Esophagus squamous epithelium (tissue), 5 donors: ENCODE measurements at regions not wholly inside any gene's neighbourhood (a gene's known extent, or its start where the extent isn't known, plus 50 kb on each side); places are given as distances from the start of the nearest gene placed in this dataset.

Source experiments
- DNase-seq: peaks from one replicate; lab custom pipeline; 2025; lab: John Stamatoyannopoulos, UW
- H3K27ac ChIP-seq, 4 donors: fragments of 200-600 bp; sonication (generic); one replicate each; pipeline ENCODE4 v1.5.1; 2016 to 2019; ENCODE audit warnings: mild to moderate bottlenecking in 1 of 4
- H3K27me3 ChIP-seq, 4 donors: fragments of 200-600 bp; sonication (generic); 1 replicate in 3 of 4; 2 replicates in 1 of 4; pipeline versions ENCODE4 v1.5.1 to v1.6.0; 2017 to 2021; ENCODE audit warnings: antibody characterized with exemption in 1 of 4
- H3K36me3 ChIP-seq, 3 donors: fragments of 200-600 bp; sonication (generic); one replicate each; pipeline ENCODE4 v1.5.1; 2016 to 2019
- H3K4me1 ChIP-seq, 3 donors: fragments of 200-600 bp; sonication (generic); one replicate each; pipeline ENCODE4 v1.5.1; 2017 to 2019
- H3K4me3 ChIP-seq, 4 donors: fragments of 200-600 bp; sonication (generic); 1 replicate in 3 of 4; 2 replicates in 1 of 4; pipeline ENCODE4 v1.5.1; 2016 to 2019; ENCODE audit warnings: mild to moderate bottlenecking in 2 of 4, moderate library complexity in 1 of 4
- H3K9me3 ChIP-seq, 3 donors: fragments of 200-600 bp; sonication (generic); one replicate each; pipeline ENCODE4 v1.5.1; 2016 to 2019
- POLR2A ChIP-seq, 4 donors: fragments of 450-650 bp; IDR thresholded peaks; one replicate each; pipeline ENCODE4 v1.6.1; 2017; ENCODE audit warnings: antibody characterized with exemption in 4 of 4, mild to moderate bottlenecking in 4 of 4, moderate library complexity in 3 of 4
- WGBS, 2 donors: methylation state at CpG; one replicate each; pipeline ENCODE4 v1.1.5; 2018; 5-methylcytosine and 5-hydroxymethylcytosine counted together
- intact Hi-C: fragments of 100-400 bp; cut with DNase I; formaldehyde crosslinking; loops from one replicate; pipeline ENCODE4 v1.15.0; 2022
- TF ChIP-seq, protein P1 (sequence below), 6 experiments: fragments of 450-650 bp in 4 of 6; fragments of 200-600 bp in 2 of 6; sonication (generic) in 2 of 6; IDR thresholded peaks; one replicate each; pipeline ENCODE4 v1.5.1; 2016 to 2019; ENCODE audit warnings: antibody characterized with exemption in 6 of 6, mild to moderate bottlenecking in 4 of 6, moderate library complexity in 4 of 6
- donor health status: DM: yes; HTN: yes; CAD: no.

- intact Hi-C loops: no loop called here
- no peaks in the 10 kb centered on the region for H3K36me3 ChIP-seq
- no peak overlapping the region for H3K4me3 ChIP-seq
- WGBS, 2 donors: 77 to 79% methylated on average over 2 of the region's 2 CpGs
- H3K4me1 ChIP-seq: no peaks in the 10 kb centered on the region
- no peaks in the 10 kb centered on the region for H3K9me3 ChIP-seq
- H3K27ac ChIP-seq: no peak overlapping the region
- DNase-seq: no peak
- H3K27me3 ChIP-seq: peaks cover 0 to 4% (median 0%) of the 10 kb centered on the region in 4 donors
- TF ChIP-seq POLR2A (IDR thresholded peaks at IDR 0.05): no peak
- TF ChIP-seq, protein P1, sequence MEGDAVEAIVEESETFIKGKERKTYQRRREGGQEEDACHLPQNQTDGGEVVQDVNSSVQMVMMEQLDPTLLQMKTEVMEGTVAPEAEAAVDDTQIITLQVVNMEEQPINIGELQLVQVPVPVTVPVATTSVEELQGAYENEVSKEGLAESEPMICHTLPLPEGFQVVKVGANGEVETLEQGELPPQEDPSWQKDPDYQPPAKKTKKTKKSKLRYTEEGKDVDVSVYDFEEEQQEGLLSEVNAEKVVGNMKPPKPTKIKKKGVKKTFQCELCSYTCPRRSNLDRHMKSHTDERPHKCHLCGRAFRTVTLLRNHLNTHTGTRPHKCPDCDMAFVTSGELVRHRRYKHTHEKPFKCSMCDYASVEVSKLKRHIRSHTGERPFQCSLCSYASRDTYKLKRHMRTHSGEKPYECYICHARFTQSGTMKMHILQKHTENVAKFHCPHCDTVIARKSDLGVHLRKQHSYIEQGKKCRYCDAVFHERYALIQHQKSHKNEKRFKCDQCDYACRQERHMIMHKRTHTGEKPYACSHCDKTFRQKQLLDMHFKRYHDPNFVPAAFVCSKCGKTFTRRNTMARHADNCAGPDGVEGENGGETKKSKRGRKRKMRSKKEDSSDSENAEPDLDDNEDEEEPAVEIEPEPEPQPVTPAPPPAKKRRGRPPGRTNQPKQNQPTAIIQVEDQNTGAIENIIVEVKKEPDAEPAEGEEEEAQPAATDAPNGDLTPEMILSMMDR (IDR thresholded peaks at IDR 0.05): no peak
Observed at GRCh38 chr12:88977115-88977514, 375.2 kb downstream of the DUSP6 start.

DNA sequence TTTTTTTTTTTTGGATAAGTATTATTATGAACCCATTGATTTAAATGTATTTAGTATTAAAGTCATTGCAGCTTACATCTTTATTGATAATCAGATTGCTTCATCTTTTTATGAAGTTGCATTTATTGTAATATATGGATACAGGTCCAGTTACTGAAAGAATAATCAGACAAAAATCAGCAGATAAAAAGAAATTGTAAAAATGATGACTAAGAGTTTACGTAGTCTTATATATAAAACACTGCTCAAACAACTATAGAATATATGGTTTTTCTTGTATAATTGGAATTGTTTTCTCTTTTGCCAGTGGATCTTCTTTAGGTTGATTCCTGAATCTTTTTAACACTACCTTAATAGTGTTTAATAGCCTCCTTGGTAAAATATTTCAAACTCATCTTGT lies 378.3 kb downstream of the DUSP6 start:
- intact Hi-C loops: no loop called here
- no peak for DNase-seq
- no peaks in the 10 kb centered on the region for H3K36me3 ChIP-seq
- no peaks in the 10 kb centered on the region for H3K9me3 ChIP-seq
- H3K4me1 ChIP-seq: no peaks in the 10 kb centered on the region
- H3K27me3 ChIP-seq: no peaks in the 10 kb centered on the region
- no peak overlapping the region for H3K27ac ChIP-seq
- TF ChIP-seq, protein P1 (IDR thresholded peaks at IDR 0.05): no peak
- no peak for TF ChIP-seq POLR2A (IDR thresholded peaks at IDR 0.05)
- no peak overlapping the region for H3K4me3 ChIP-seq
- 92 to 100% methylated on average over 1 of the region's 1 CpG for WGBS, 2 donors

- Histone ChIP-seq H3K4me1 (no peaks in the 10 kb centered on the region), H3K9me3 (no peaks in the 10 kb centered on the region), H3K27me3 (no peaks in the 10 kb centered on the region), H3K27ac (no peak overlapping the region), H3K4me3 (no peak overlapping the region), H3K36me3 (no peaks in the 10 kb centered on the region)
- TF ChIP-seq POLR2A (IDR thresholded peaks at IDR 0.05): no peak
- TF ChIP-seq, protein P1 (IDR thresholded peaks at IDR 0.05): no peak
- intact Hi-C loops: no loop called here
- WGBS, 2 donors: 0 to 33% methylated on average over 1 of the region's 1 CpG
- no peak for DNase-seq
Observed at GRCh38 chr12:88970740-88971139, 381.6 kb downstream of the DUSP6 start.

DNA sequence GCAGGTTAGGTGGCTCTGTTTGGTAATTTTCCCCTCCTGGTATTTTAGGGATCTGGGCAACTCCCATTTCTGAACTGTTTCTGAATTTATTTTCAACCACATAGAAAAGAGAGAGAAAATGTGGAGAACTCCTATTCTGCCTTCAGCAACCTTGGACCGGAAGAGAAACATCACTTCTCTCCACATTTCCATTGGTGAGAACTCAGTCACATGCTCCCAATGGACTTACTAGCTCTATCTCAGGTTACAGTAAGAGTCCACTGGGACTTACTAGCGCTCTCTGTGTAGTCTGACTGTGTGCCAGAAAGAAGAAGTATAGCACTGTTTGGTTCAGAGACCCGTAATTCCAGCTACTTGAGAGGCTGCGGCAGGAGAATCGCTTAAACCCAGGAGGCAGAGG lies 383.2 kb downstream of the DUSP6 start:
- TF ChIP-seq, protein P1 (IDR thresholded peaks at IDR 0.05): no peak
- intact Hi-C loops: no loop called here
- no peak overlapping the region for H3K4me3 ChIP-seq

DNA sequence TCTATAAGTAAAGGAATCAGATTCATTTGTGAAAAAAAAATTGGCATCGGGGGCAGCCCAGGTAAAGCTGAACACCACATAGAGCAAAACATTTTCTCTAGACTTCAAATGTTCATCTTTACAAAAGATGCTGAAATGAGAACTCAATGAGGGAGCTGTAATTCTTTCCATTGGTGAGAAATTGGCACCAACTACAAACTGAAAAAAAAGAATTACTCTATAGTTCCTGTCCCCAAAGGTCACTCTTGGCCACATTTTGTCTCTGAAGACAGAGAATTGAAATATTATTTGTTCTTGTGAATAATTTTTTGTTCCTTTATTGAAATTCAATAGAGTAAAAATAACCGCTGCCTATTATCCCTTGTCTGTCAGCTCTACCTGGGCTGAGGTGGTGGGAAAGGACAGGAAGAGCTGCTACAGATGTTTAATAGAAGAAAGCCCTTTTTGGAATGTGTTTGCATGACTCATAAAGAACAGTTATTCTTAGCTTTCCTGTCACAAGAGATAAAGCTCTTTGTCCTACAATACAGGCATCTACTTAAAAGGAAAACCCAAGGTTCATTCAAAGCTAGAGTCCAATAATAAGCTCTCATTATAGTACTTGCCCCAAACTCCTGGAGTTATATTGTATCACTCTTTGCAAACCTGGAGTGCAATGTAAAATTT lies 380.1 kb upstream of the KITLG start:
- H3K27ac ChIP-seq: no peak overlapping the region
- no peak for DNase-seq
- intact Hi-C loops: no loop called here
- peaks cover 0 to 8% (median 0%) of the 10 kb centered on the region in 4 donors for H3K27me3 ChIP-seq
- no peaks in the 10 kb centered on the region for H3K36me3 ChIP-seq
- no peaks in the 10 kb centered on the region for H3K4me1 ChIP-seq
- no peak overlapping the region for H3K4me3 ChIP-seq
- TF ChIP-seq POLR2A (IDR thresholded peaks at IDR 0.05): no peak
- TF ChIP-seq, protein P1 (IDR thresholded peaks at IDR 0.05): no peak
- H3K9me3 ChIP-seq: no peaks in the 10 kb centered on the region
- WGBS, 2 donors: 61 to 70% methylated on average over 2 of the region's 2 CpGs

More for the DNA sequence above, 383.2 kb downstream of the DUSP6 start:
- DNase-seq: no peak
- Histone ChIP-seq H3K9me3 (no peaks in the 10 kb centered on the region), H3K27me3 (no peaks in the 10 kb centered on the region), H3K27ac (no peak overlapping the region), H3K4me1 (no peaks in the 10 kb centered on the region), H3K36me3 (no peaks in the 10 kb centered on the region)
- 94 to 98% methylated on average over 4 to 5 of the region's 5 CpGs for WGBS, 2 donors
